Subcutaneous abdominal adipose tissue (tissue), 5 donors: ENCODE measurements at regions not wholly inside any gene's neighbourhood (a gene's known extent, or its start where the extent isn't known, plus 50 kb on each side); places are given as distances from the start of the nearest gene placed in this dataset.
"Not testable (repeated sequence)": the region's sequence is repeated elsewhere in the genome, so short reads cannot be mapped to it uniquely, and the experiment has no call there.

Experiments
- H3K27ac ChIP-seq: one replicate; pipeline ENCODE4 v1.7.0; 2013; ENCODE audit warnings: low read depth, mild to moderate bottlenecking, inconsistent platforms, low read length, moderate library complexity
- H3K27me3 ChIP-seq, 5 donors: one replicate each; pipeline ENCODE4 v1.7.0; 2013; ENCODE audit warnings: low read length in 5 of 5, inconsistent platforms in 1 of 5; ENCODE audit not compliant: control insufficient read depth in 5 of 5, insufficient read depth in 4 of 5
- H3K36me3 ChIP-seq, 5 donors: one replicate each; pipeline ENCODE4 v1.7.0; 2013; ENCODE audit warnings: low read length in 5 of 5; ENCODE audit not compliant: control insufficient read depth in 5 of 5, insufficient read depth in 5 of 5
- H3K4me1 ChIP-seq, 5 donors: one replicate each; pipeline ENCODE4 v1.7.0; 2013; ENCODE audit warnings: low read length in 5 of 5, mild to moderate bottlenecking in 3 of 5, moderate library complexity in 1 of 5; ENCODE audit not compliant: control insufficient read depth in 5 of 5, insufficient read depth in 5 of 5
- H3K4me3 ChIP-seq, 5 donors: one replicate each; pipeline ENCODE4 v1.7.0; 2013; ENCODE audit warnings: low read length in 5 of 5, low read depth in 1 of 5
- H3K9ac ChIP-seq, 5 donors: one replicate each; pipeline ENCODE4 v1.7.0; 2013; ENCODE audit warnings: low read length in 5 of 5, mild to moderate bottlenecking in 4 of 5, moderate library complexity in 3 of 5
- H3K9me3 ChIP-seq, 5 donors: one replicate each; pipeline ENCODE4 v1.7.0; 2013; ENCODE audit warnings: low read length in 5 of 5; ENCODE audit not compliant: control insufficient read depth in 5 of 5
- donor health status: healthy.
- donor health status: healthy.
- donor health status: healthy.
- donor health status: healthy.
- donor health status: healthy.

- Histone ChIP-seq H3K27ac (no peak overlapping the region), H3K9me3 (peaks cover 0 to 7% (median 5%) of the 10 kb centered on the region in 5 donors), H3K9ac (no peak overlapping the region), H3K4me3 (peak overlapping the region in 1 of 5 donors; percentile 12), H3K4me1 (peaks cover 0 to 10% (median 9%) of the 10 kb centered on the region in 5 donors), H3K27me3 (no peaks in the 10 kb centered on the region), H3K36me3 (no peaks in the 10 kb centered on the region)
These were observed 148.4 kb upstream of the MAP3K1 start for GRCh38 chr5:56666901-56667300.

DNA sequence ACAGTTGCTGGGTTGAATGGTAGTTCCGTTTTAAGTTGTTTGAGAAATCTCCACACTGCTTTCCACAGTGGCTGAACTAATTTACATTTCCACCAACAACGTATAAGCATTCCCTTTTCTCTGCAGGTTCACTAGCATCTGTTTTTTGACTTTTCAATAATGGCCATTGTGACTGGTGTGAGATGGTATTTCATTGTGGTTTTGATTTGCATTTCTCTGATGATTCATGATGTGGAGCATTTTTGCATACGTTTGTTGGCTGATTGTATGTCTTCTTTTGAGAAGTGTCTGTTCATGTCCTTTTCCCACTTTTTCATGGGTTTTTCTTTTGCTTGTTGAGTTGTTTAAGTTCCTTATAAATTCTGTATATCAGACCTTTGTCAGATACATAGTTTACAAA lies 150.2 kb upstream of the MAP3K1 start:
- H3K36me3 ChIP-seq, H3K27ac ChIP-seq, H3K4me1 ChIP-seq, H3K4me3 ChIP-seq, H3K27me3 ChIP-seq, H3K9ac ChIP-seq, H3K9me3 ChIP-seq: not testable (repeated sequence)

- H3K9me3 ChIP-seq, result peaks cover 0 to 7% (median 5%) of the 10 kb centered on the region in 5 donors
These were observed 151.3 kb upstream of the MAP3K1 start for GRCh38 chr5:56664025-56664424.

GRCh38 chr5:56663523-56663922 lies 151.8 kb upstream of the MAP3K1 start:
- Histone ChIP-seq H3K4me1 (peaks cover 0 to 2% (median 0%) of the 10 kb centered on the region in 5 donors), H3K9ac (no peak overlapping the region), H3K4me3 (no peak overlapping the region), H3K27ac (no peak overlapping the region), H3K27me3 (no peaks in the 10 kb centered on the region), H3K9me3 (peaks cover 0 to 7% (median 5%) of the 10 kb centered on the region in 5 donors), H3K36me3 (no peaks in the 10 kb centered on the region)

More at GRCh38 chr5:56664025-56664424, 151.3 kb upstream of the MAP3K1 start:
- H3K36me3 ChIP-seq, result no peaks in the 10 kb centered on the region
- no peak overlapping the region for H3K4me3 ChIP-seq
- H3K27ac ChIP-seq, result no peak overlapping the region
- no peaks in the 10 kb centered on the region for H3K27me3 ChIP-seq
- H3K9ac ChIP-seq, result no peak overlapping the region
- peaks cover 0 to 2% (median 0%) of the 10 kb centered on the region in 5 donors for H3K4me1 ChIP-seq

GRCh38 chr5:56662893-56663292 lies 152.5 kb upstream of the MAP3K1 start:
- Histone ChIP-seq H3K4me3 (no peak overlapping the region), H3K9me3 (peaks cover 0 to 7% (median 5%) of the 10 kb centered on the region in 5 donors), H3K27me3 (no peaks in the 10 kb centered on the region), H3K9ac (no peak overlapping the region), H3K27ac (no peak overlapping the region), H3K4me1 (peaks cover 0 to 2% (median 0%) of the 10 kb centered on the region in 5 donors), H3K36me3 (no peaks in the 10 kb centered on the region)

DNA sequence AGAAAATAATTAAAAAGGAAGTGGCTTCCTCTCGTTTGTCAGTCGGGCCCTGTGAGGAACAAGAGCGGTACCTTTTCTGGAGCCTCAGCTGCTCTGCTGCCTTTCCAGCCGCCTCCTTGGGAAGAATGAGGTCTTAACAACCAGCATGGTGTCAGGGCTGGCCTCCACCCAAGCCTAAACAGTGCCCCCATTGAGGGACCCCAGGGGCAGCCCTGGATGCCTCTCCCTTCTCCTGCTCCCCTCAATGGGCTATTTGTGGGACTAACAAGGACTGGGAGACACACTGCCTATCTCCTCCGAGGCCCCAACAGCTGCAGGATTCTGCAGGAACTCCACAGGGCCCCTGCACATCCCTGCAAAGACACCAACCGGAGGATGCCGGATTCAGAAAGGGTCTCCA lies 155.4 kb upstream of the MAP3K1 start:
- peaks cover 0 to 9% (median 4%) of the 10 kb centered on the region in 5 donors for H3K4me1 ChIP-seq
- H3K27ac ChIP-seq, result no peak overlapping the region
- no peak overlapping the region for H3K4me3 ChIP-seq
- H3K36me3 ChIP-seq, result no peaks in the 10 kb centered on the region
- H3K9ac ChIP-seq, result no peak overlapping the region
- peaks cover 0 to 3% (median 0%) of the 10 kb centered on the region in 5 donors for H3K9me3 ChIP-seq
- H3K27me3 ChIP-seq, result no peaks in the 10 kb centered on the region

GRCh38 chr5:56658972-56659371 lies 156.4 kb upstream of the MAP3K1 start:
- Histone ChIP-seq H3K27ac (no peak overlapping the region), H3K4me3 (no peak overlapping the region), H3K9ac (no peak overlapping the region), H3K4me1 (peaks cover 0 to 9% (median 4%) of the 10 kb centered on the region in 5 donors), H3K9me3 (no peaks in the 10 kb centered on the region), H3K36me3 (no peaks in the 10 kb centered on the region), H3K27me3 (no peaks in the 10 kb centered on the region)

- Histone ChIP-seq H3K4me1 (peaks cover 0 to 9% (median 4%) of the 10 kb centered on the region in 5 donors), H3K9me3 (no peaks in the 10 kb centered on the region), H3K36me3 (no peaks in the 10 kb centered on the region), H3K4me3 (no peak overlapping the region), H3K27ac (no peak overlapping the region), H3K9ac (no peak overlapping the region), H3K27me3 (no peaks in the 10 kb centered on the region)
These were observed 158.3 kb upstream of the MAP3K1 start for GRCh38 chr5:56656846-56657726.

DNA sequence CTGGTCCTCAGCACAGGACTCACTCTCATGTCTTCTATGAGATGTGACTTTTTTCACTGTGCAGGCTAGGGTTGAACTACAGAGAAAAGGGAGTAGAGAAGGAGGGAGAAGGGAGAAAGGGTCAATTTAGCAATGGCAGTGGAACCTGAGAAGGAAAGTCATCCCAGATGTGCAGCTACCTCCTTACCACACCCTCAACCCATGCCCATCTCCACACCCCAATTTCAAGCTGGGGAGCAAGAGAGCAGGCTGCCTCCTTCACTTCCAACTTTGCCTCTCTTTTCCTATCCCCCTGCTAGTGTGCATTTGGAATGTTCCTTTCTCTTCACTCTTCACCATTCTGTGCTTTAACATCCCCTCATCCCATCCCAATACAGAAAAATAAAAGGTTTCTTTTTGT lies 163.5 kb upstream of the MAP3K1 start:
- Histone ChIP-seq H3K9me3 (no peaks in the 10 kb centered on the region), H3K4me1 (peaks cover 0 to 14% (median 8%) of the 10 kb centered on the region in 5 donors), H3K4me3 (no peak overlapping the region), H3K27me3 (no peaks in the 10 kb centered on the region), H3K27ac (no peak overlapping the region), H3K36me3 (no peaks in the 10 kb centered on the region), H3K9ac (no peak overlapping the region)

- Histone ChIP-seq H3K9me3 (no peaks in the 10 kb centered on the region), H3K9ac (no peak overlapping the region), H3K4me3 (no peak overlapping the region), H3K36me3 (no peaks in the 10 kb centered on the region), H3K27ac (no peak overlapping the region), H3K4me1 (peaks cover 0 to 11% (median 6%) of the 10 kb centered on the region in 5 donors), H3K27me3 (no peaks in the 10 kb centered on the region)
These were observed 165.0 kb upstream of the MAP3K1 start for GRCh38 chr5:56650386-56650785.
